Pons (tissue), 1 donor: ENCODE measurements at regions not wholly inside any gene's neighbourhood (a gene's known extent, or its start where the extent isn't known, plus 50 kb on each side); places are given as distances from the start of the nearest gene placed in this dataset.
"Not testable (repeated sequence)": the region's sequence is repeated elsewhere in the genome, so short reads cannot be mapped to it uniquely, and the experiment has no call there.

Source experiments
- DNase-seq: peaks from one replicate; pipeline ENCODE4 v3.0.0-alpha.2; 2016; ENCODE audit warnings: low spot score

- DNase-seq = not testable (repeated sequence)
These were observed 347.4 kb downstream of the MAGEE1 start for GRCh38 chrX:76774912-76775311.

GRCh38 chrX:76796311-76796710, 368.8 kb downstream of the MAGEE1 start:
- DNase-seq = no peak

GRCh38 chrX:76802708-76803107, 375.2 kb downstream of the MAGEE1 start:
- no peak for DNase-seq

GRCh38 chrX:76815754-76816153, 388.2 kb downstream of the MAGEE1 start:
- DNase-seq = no peak

- DNase-seq = not testable (repeated sequence)
These were observed 389.8 kb downstream of the MAGEE1 start for GRCh38 chrX:76817279-76817678.

DNA sequence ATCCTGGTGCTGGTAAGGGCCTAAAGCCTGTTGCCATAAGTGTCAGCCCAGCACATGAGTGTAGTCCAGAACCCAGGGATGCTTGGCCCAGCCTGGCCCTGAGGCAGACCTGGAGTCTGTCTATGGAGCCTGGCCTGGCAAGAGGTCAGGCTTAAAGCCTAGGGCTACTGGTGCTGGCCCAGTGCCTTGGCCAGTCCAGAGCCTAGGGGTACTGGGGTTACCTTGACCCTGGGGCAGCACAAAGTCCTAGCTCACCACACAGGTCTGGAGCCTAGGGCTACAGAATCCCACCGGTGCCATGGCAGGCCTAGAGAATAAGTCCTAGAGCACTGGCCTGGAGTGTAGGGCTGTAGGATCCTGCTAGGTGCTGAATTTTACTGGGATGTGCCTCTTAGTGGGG, 393.8 kb downstream of the MAGEE1 start:
- no peak for DNase-seq

DNA sequence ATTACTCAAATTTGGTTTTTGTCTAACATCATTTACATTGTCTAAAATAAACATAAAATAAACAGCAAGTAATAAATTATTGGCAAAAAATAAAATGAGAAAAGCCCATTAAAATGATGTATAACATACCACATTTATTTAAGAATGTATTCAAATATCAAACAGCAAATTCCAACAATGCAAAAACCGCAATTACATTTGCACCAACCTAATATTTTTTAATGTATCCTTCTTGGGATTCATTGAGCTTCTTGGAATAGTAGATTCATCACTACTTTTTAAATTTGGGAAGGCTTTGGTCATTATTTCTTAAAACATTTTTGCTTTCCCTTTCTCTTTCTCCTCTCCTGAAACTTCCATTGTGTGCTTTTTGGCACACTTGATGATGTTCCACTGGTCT, 400.2 kb downstream of the MAGEE1 start:
- DNase-seq = no peak

DNA sequence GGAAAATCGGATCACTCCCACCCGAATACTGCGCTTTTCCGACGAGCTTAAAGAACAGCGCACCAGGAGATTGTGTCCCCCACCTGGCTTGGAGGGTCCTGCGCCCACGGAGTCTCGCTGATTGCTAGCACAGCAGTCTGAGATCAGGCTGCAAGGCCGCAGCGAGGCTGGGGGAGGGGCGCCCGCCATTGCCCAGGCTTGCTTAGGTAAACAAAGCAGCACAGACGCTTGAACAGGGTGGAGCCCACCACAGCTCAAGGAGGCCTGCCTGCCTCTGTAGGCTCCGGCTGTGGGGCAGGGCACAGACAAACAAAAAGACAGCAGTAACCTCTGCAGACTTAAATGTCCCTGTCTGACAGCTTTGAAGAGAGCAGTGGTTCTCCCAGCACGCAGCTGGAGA, 413.4 kb downstream of the MAGEE1 start:
- not testable (repeated sequence) for DNase-seq

GRCh38 chrX:76850851-76851250, 423.3 kb downstream of the MAGEE1 start:
- DNase-seq = no peak

DNA sequence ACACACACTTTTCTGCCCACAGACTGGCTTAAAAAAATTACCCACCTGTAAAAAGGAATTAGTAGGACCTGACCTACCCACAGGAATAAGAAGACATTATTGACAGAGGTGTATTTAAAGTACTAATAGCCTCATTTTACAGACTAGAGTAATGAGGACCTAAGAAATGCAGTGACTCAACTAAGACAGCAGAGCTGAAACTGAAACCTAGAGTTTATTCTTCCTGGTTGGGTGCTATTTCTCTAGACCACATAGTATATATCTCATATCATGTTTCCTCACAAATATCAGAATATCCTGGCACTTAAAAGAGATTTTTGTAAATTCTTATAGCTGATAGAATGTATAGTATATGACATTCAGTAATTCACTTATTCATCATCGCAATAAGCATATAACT, 435.0 kb downstream of the MAGEE1 start:
- DNase-seq = no peak

GRCh38 chrX:76893930-76894329, 466.4 kb downstream of the MAGEE1 start:
- no peak for DNase-seq

DNA sequence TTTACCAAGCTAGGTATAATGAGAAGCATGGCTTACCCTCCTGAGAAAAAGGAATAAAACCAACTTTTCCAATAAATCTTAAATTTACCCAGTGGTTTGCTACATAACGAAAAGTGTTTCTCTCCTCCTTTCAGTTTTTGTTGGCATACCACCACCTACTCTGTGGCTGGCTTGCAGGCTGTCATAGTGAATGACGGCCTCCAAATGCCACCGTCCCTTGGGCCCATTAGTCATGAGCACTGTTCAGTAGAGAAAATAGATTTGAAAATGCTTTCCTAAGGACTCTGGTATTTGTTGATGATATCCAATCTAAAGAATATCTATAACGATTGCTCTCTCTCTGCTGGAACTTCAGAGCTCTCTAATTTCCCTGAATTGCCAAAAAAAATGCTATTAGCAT, 488.3 kb downstream of the MAGEE1 start:
- no peak for DNase-seq

DNA sequence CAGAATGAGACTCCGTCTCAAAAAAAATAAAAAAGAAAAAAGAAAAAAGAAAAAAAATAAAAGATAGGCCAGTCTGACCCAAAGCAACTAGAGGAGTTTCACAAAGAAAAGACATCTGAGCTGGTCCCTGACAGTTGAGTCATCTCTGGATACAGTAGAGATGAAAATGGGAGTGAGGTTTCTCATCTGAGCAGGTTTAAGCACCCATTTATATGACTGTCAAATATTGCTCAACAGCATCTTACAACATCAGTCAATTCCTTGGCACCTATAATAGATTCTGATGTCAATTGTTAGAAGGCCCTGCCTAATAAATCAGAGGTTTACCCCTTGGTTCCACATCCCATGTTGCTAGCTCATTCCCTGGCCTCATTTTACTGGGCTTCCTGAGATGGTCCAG, 490.5 kb downstream of the MAGEE1 start:
- DNase-seq = no peak

DNA sequence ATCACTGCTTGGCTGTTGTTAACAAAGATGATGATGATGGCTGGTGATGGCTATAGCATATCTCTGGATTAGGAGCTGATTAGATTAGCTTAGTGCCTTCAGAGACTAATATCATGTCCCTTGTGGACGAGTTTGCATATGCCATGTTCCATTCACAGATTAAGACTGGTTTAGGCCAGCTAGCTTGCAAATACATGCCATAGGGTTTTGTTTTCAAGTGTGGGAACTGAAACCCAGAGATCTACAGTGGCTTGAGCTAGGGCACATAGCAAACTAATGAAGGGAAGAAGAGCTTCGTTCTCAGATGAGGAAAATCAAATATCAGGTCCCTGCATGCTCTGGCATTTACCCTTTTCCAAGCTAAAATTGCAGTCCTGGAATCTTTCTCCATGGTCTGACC, 492.3 kb downstream of the MAGEE1 start:
- DNase-seq = no peak

- DNase-seq = no peak
These were observed 493.1 kb downstream of the MAGEE1 start for GRCh38 chrX:76920607-76921006.

DNA sequence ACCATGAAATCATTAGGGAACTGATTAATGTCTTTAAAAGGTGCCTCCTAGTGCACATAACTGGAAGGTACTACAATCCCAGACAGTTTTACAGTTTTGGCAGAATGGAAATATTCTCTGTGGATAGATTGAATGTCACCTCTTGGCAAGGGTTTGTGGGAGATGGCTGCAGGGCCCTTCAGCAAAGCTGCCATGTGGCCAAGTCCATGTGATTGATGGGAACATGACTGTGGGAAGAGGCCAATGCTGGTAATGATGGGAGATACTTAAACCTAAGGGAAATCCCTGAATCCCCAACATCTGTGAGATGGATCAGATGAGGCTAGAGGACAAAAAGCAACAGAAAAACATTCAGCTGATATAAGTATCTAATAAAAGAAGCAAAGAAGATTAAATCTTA, 493.7 kb downstream of the MAGEE1 start:
- DNase-seq = no peak

DNA sequence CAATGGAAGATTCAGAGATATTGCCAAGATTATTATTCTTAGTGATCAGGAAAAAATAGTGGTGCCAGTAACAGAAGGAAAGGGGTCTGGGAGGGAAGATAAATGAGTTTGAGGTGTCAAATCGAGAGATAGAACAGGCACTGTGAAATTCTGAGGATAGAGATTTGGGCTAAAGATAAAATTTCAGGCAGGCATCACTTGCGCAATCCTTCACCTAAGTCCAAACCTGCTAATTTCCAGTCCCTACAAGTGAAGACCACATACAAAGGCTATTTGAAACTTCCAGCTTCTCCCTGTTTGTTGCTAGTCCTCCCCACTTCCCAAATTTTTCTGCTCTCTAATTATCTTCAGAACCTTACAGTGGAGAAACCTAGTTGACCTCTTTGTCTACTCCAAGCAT, 494.6 kb downstream of the MAGEE1 start:
- DNase-seq = no peak

GRCh38 chrX:76924616-76925015, 497.1 kb downstream of the MAGEE1 start:
- not testable (repeated sequence) for DNase-seq

- no peak for DNase-seq
These were observed 504.0 kb downstream of the MAGEE1 start for GRCh38 chrX:76931518-76931917.

- no peak for DNase-seq
These were observed 489.7 kb upstream of the FGF16 start for GRCh38 chrX:76957485-76957884.

DNA sequence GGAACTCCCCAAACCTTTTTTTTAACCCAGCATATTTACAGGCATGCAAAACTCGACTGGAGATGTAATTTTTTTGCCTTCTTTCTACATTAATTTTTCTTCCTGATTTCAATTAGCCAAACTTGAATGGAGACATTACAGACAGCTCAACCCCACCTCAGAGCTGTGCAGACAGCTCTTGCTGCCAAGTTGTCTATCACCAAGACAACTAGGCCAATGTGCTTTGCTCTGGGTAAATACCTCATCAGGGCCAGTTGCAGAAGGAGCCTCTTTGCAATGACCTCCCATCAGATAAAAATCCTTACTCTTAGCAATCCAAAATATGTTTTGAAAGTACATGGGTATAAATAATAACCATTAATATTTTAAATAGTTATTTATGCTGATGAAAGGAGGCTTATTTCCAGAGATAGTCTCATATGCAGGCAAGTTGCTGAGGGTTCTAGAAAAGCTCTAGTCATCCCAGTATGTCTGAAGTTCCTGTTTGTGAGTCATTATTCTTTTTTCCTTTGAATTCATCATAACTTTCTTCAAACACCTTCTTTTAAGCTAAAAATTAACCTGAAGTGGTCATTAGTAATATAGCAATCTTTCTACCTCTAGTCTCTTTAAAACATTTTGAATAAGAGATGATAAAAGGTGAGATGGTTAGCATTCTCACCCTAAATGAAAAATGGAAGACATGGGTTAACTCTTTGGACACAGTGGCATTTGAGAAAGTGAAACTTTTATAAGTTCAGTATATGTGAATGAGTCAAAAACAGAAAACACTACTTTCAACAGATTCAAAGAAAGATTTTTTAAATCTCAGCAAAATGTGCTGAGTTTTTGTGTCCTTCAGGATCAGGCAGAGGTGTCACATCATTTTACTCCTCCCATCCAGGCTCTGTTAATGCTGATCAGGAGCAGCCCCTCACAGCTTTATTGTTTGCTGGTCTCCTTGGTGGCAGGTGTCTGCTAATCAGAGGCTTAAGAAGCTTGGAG, 475.5 kb upstream of the FGF16 start:
- no peak for DNase-seq

GRCh38 chrX:76977452-76977851, 469.7 kb upstream of the FGF16 start:
- DNase-seq = no peak

- DNase-seq = no peak
These were observed 459.8 kb upstream of the FGF16 start for GRCh38 chrX:76987381-76987780.

- no peak for DNase-seq
These were observed 450.5 kb upstream of the FGF16 start for GRCh38 chrX:76996641-76997040.
